GM23248 (cell line): ENCODE measurements at regions not wholly inside any gene's neighbourhood (a gene's known extent, or its start where the extent isn't known, plus 50 kb on each side); places are given as distances from the start of the nearest gene placed in this dataset.

ENCODE experiments used
- EZH2 ChIP-seq: fragments of 200-600 bp; sonication (generic); IDR thresholded peaks from 2 replicates; pipeline ENCODE4 v1.6.1; 2018; ENCODE audit warnings: antibody characterized with exemption, mild to moderate bottlenecking; ENCODE audit not compliant: insufficient read depth, poor library complexity, severe bottlenecking
- EZH2phosphoT487 ChIP-seq: fragments of 200-600 bp; sonication (generic); IDR thresholded peaks from 2 replicates; pipeline ENCODE4 v1.6.1; 2018; ENCODE audit warnings: antibody characterized with exemption, moderate library complexity, mild to moderate bottlenecking, low read depth; ENCODE audit not compliant: insufficient read depth

DNA sequence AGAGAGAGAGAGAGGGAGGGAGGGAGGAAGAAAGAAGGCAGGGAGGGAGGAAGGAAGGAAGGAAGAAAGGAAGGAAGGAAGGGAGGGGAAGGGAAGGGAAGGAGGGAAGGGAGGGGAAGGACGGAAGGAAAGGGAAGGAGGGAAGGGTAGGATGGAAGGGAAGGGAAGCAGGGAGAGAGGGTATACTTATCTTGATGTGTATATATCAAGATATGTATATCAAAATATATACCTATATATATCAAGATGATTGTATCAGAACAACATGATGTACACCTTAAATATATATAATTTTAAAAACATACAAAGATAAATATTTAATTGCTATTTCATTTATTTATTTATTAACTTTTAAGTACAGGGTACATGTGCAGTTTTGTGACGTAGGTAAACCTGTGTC is 96.8 kb upstream of the ADAMTS16 start:
- TF ChIP-seq EZH2: no peak
- TF ChIP-seq EZH2phosphoT487: no peak
